Mesendoderm (in vitro differentiated cells): ENCODE measurements at regions not wholly inside any gene's neighbourhood (a gene's known extent, or its start where the extent isn't known, plus 50 kb on each side); places are given as distances from the start of the nearest gene placed in this dataset.

Source experiments
- DNase-seq: peaks from one replicate; pipeline ENCODE4 v3.0.0; 2013
- H2AK5ac ChIP-seq: 2 replicates; pipeline ENCODE4 v1.6.1; 2013; ENCODE audit warnings: low read length, inconsistent platforms
- H2BK120ac ChIP-seq: 2 replicates; pipeline ENCODE4 v1.6.1; 2013; ENCODE audit warnings: low read depth, mild to moderate bottlenecking, low read length, moderate library complexity, mixed read lengths
- H2BK15ac ChIP-seq: replicated peaks from 2 replicates; pipeline ENCODE4 v1.6.1; 2013; ENCODE audit warnings: low read depth, mild to moderate bottlenecking, moderate library complexity
- H2BK5ac ChIP-seq: 2 replicates; pipeline ENCODE4 v1.6.1; 2013; ENCODE audit warnings: low read length, inconsistent platforms
- H3K18ac ChIP-seq: 2 replicates; pipeline ENCODE4 v1.6.1; 2013; ENCODE audit warnings: mild to moderate bottlenecking, low read length, mixed read lengths
- H3K23ac ChIP-seq: one replicate; pipeline ENCODE4 v1.6.1; 2013; ENCODE audit warnings: low read length
- H3K27ac ChIP-seq: 2 replicates; pipeline ENCODE4 v1.5.1; 2013; ENCODE audit warnings: low read depth, mild to moderate bottlenecking, inconsistent platforms, low read length, moderate library complexity
- H3K27me3 ChIP-seq: 2 replicates; pipeline ENCODE4 v1.6.1; 2013; ENCODE audit warnings: low read length, control low read depth, mild to moderate bottlenecking, inconsistent platforms; ENCODE audit not compliant: insufficient read depth, poor library complexity
- H3K36me3 ChIP-seq: 2 replicates; pipeline ENCODE4 v1.6.1; 2013; ENCODE audit warnings: low read length, inconsistent platforms; ENCODE audit not compliant: control insufficient read depth, insufficient read depth
- H3K4ac ChIP-seq: one replicate; pipeline ENCODE4 v1.6.1; 2013; ENCODE audit warnings: low read depth, mild to moderate bottlenecking, low read length, moderate library complexity
- H3K4me1 ChIP-seq: 2 replicates; pipeline ENCODE4 v1.6.1; 2013; ENCODE audit warnings: low read depth, low read length, inconsistent platforms; ENCODE audit not compliant: control insufficient read depth
- H3K4me2 ChIP-seq: 2 replicates; pipeline ENCODE4 v1.6.1; 2013; ENCODE audit warnings: low read length
- H3K4me3 ChIP-seq: 2 replicates; pipeline ENCODE4 v1.5.1; 2013; ENCODE audit warnings: mild to moderate bottlenecking, low read length
- H3K56ac ChIP-seq: one replicate; pipeline ENCODE4 v1.6.1; 2013; ENCODE audit warnings: low read length
- H3K79me1 ChIP-seq: 2 replicates; pipeline ENCODE4 v1.6.1; 2013; ENCODE audit warnings: low read length, inconsistent platforms
- H3K79me2 ChIP-seq: 2 replicates; pipeline ENCODE4 v1.6.1; 2013; ENCODE audit warnings: mild to moderate bottlenecking, low read length; ENCODE audit not compliant: control insufficient read depth, insufficient read depth
- H3K9ac ChIP-seq: 2 replicates; pipeline ENCODE4 v1.6.1; 2013; ENCODE audit warnings: low read length, inconsistent platforms
- H4K5ac ChIP-seq: one replicate; pipeline ENCODE4 v1.6.1; 2013; ENCODE audit warnings: low read length
- H4K8ac ChIP-seq: one replicate; pipeline ENCODE4 v1.6.1; 2013; ENCODE audit warnings: low read depth, mild to moderate bottlenecking, control low read depth, low read length, moderate library complexity
- WGBS: extraction: QIAGEN DNeasy Blood & Tissue Kit; methylation state at CpG from one replicate; pipeline ENCODE4 v1.1.7; 2013; ENCODE audit warnings: low lambda C conversion rate, missing lambda C conversion rate; ENCODE audit not compliant: insufficient coverage; ENCODE audit errors: extremely low coverage; 5-methylcytosine and 5-hydroxymethylcytosine counted together

DNA sequence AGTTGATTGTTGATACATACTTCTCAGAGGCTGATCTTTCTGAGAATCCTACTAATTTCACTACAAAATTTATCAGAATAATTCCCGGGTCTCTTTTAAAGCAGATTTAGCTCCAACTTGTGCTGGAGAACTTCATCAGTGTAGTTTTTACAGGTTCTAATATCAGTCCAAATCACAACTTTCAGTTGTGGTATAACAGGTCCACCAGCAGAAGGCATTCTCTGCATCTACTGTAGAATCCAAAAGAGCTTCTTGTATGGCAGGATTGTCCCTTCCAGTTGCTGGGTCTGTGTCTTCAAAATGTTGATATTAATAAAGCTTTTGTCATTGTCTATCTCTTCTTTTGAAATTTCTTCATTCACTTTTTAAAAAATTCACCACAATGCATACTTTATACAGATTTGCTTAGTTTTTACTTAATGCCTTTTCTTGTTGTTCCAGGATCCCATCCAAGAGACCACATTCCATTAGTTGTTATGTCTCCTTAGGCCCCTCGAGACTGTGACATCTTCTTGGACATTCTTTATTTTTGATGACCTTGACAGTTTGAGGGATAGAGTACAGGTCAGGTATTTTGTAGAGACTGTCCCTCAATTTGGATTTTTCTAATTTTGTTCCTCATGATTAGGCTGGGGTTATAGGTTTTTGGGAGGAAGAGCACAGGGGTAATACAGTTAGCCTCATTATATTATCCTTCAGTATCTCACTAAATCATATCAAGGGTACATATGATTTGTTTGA lies 490.5 kb upstream of the MEX3C start:
- Histone ChIP-seq H2AK5ac (no peak overlapping the region), H2BK5ac (no peak overlapping the region), H3K27ac (no peak overlapping the region), H3K4ac (no peak overlapping the region), H3K4me3 (no peak overlapping the region), H3K4me1 (no peaks in the 10 kb centered on the region), H3K36me3 (no peaks in the 10 kb centered on the region), H3K79me2 (no peaks in the 10 kb centered on the region), H3K23ac (no peak overlapping the region), H3K79me1 (no peaks in the 10 kb centered on the region), H3K18ac (no peak overlapping the region), H2BK120ac (no peak overlapping the region), H3K4me2 (no peak overlapping the region), H3K56ac (no peak overlapping the region), H3K9ac (no peak overlapping the region), H3K27me3 (no peaks in the 10 kb centered on the region), H4K8ac (no peak overlapping the region), H4K5ac (no peak overlapping the region), H2BK15ac (no peak overlapping the region)
- DNase-seq, result no peak
- no CpG with 5 or more reads among the region's 2 CpGs for WGBS

DNA sequence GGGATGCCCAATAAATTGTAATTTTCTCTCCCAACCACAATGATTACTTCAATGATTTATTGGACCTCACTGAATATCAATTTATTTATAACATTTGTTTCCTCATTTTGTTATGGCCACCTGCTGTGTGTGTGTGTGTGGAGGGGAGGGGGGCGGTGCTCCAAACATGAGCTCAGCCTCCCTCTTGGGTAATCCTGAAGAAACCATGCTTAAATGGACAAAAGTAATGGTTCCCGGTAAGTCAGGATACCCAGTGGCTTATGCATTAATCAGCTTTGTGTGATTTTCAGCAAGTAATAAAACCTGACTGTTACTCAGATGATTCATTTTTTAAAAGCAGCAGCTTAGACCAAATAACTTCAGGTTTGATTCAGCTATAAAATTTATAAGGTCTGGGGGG lies 495.1 kb upstream of the MEX3C start:
- Histone ChIP-seq H4K5ac (no peak overlapping the region), H3K36me3 (no peaks in the 10 kb centered on the region), H3K4me3 (no peak overlapping the region), H3K18ac (no peak overlapping the region), H2BK120ac (no peak overlapping the region), H3K23ac (no peak overlapping the region), H3K4me2 (no peak overlapping the region), H2BK15ac (no peak overlapping the region), H3K27ac (no peak overlapping the region), H3K4ac (no peak overlapping the region), H2BK5ac (no peak overlapping the region), H3K79me1 (no peaks in the 10 kb centered on the region), H4K8ac (no peak overlapping the region), H3K27me3 (no peaks in the 10 kb centered on the region), H3K4me1 (no peaks in the 10 kb centered on the region), H3K79me2 (no peaks in the 10 kb centered on the region), H3K56ac (no peak overlapping the region), H2AK5ac (no peak overlapping the region), H3K9ac (no peak overlapping the region)
- no CpG with 5 or more reads among the region's 2 CpGs for whole genome bisulfite sequencing
- DNase-seq, result no peak

DNA sequence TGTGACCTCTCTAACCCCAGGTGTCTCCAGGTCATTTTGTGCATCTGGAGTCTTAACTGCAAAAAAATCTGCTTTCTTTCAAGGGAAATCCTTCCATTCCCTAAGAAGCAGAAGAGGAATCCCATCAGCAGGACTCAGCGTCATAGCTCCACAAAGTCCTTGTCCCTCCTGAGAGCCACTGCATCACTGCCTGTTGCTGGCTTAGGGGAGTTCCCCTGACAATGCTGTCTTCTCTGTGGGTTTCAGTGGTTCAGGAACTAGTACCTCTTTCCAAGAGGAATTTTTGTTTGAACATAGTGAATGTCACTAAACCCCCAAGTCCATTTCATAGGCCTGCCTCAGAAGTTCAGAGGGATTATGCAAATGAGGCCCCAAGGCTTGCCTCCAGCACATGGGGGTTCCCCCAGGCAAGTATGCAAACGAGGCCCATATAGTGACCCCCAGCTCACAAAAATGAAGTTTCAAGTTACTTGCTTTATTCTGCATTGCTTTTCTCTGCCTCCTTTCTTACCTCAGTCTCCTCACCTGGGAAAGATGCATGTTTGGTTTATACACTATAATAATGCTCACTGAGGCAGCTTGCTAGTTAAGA lies 513.9 kb upstream of the MEX3C start:
- no peak overlapping the region for H3K23ac ChIP-seq
- no peak overlapping the region for H3K4me2 ChIP-seq
- H2BK120ac ChIP-seq, result no peak overlapping the region
- H3K27ac ChIP-seq, result no peak overlapping the region
- no peak overlapping the region for H2BK5ac ChIP-seq
- no peak overlapping the region for H4K5ac ChIP-seq
- H3K4ac ChIP-seq, result no peak overlapping the region
- H3K27me3 ChIP-seq, result no peaks in the 10 kb centered on the region
- H3K18ac ChIP-seq, result no peak overlapping the region
- H3K56ac ChIP-seq, result no peak overlapping the region
- H3K36me3 ChIP-seq, result no peaks in the 10 kb centered on the region
- no peak overlapping the region for H2BK15ac ChIP-seq
- no peak overlapping the region for H4K8ac ChIP-seq
- H2AK5ac ChIP-seq, result no peak overlapping the region
- no CpG with 5 or more reads among the region's 2 CpGs for whole genome bisulfite sequencing
- H3K9ac ChIP-seq, result no peak overlapping the region
- H3K4me3 ChIP-seq, result no peak overlapping the region
- DNase-seq, result no peak
- H3K79me2 ChIP-seq, result no peaks in the 10 kb centered on the region
- no peaks in the 10 kb centered on the region for H3K4me1 ChIP-seq
- H3K79me1 ChIP-seq, result no peaks in the 10 kb centered on the region

DNA sequence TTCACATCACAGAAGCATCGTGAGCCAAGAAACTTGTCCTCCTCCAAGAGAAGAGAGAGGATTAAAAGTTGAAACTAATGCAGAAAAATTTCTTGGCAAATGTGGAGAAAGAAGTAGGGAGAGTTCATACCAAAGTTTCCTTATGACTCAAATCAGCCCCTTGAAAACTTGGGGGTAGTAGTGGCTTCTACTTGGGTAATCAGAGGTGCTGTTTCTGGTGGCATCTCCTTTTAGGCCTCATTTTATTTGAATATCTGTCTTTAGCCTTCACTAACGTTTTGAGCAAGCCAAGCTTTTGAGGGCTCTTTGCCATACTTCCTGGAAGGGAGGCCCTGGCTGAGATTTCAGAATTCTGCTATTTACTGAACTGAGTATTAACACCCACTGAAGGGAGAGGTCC lies 515.3 kb upstream of the MEX3C start:
- H3K9ac ChIP-seq, result no peak overlapping the region
- H3K56ac ChIP-seq, result no peak overlapping the region
- no peak overlapping the region for H2BK5ac ChIP-seq
- H3K79me1 ChIP-seq, result no peaks in the 10 kb centered on the region
- H3K4me2 ChIP-seq, result no peak overlapping the region
- H2BK15ac ChIP-seq, result no peak overlapping the region
- no peak overlapping the region for H4K5ac ChIP-seq
- H4K8ac ChIP-seq, result no peak overlapping the region
- H3K27ac ChIP-seq, result no peak overlapping the region
- H3K4me1 ChIP-seq, result no peaks in the 10 kb centered on the region
- H3K23ac ChIP-seq, result no peak overlapping the region
- no peak overlapping the region for H2AK5ac ChIP-seq
- DNase-seq, result no peak
- no peak overlapping the region for H3K4me3 ChIP-seq
- no peak overlapping the region for H3K4ac ChIP-seq
- H3K18ac ChIP-seq, result no peak overlapping the region
- H3K27me3 ChIP-seq, result no peaks in the 10 kb centered on the region
- H3K36me3 ChIP-seq, result no peaks in the 10 kb centered on the region
- H3K79me2 ChIP-seq, result no peaks in the 10 kb centered on the region
- WGBS, result no CpG with 5 or more reads among the region's 2 CpGs
- H2BK120ac ChIP-seq, result no peak overlapping the region

DNA sequence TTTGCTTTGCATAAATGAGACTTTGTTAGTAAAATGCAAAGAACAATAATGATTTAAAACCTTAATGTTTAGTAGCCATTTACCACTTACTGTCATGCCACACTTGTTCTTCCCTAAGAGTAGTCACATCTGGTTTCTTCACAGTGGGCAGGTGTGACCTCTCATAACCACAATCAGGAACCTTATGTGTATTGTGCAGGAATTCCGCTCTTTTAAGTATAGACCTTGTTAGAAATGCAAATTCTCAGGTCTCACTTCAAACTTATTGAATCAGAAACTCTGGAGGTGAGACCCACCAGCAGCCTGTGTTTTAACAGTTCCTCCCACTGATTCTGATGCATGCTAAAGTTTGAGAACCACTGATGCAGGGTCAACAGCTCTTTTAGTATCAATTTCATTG lies 518.8 kb upstream of the MEX3C start:
- no CpG with 5 or more reads among the region's 1 CpG for WGBS
- no peak overlapping the region for H3K4me3 ChIP-seq
- no peaks in the 10 kb centered on the region for H3K27me3 ChIP-seq

DNA sequence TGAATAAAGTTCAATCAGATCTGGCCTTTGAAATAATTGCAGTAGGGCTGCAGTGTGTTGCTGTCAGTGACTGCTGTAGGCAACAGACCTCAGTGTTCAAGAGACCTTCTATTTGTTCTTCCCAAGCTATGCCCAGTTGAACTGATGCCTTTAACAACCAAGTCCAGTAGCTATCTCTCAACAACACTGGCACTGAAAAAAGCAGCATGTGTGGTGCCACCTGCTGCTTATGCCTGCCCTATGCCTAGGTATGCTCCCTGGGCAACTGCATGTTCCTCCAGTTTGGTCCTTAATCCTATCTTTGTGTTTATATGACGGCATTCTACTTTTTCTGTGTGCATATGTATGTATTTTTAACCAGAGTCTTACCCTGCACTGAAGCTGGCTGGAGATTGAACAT lies 523.9 kb upstream of the MEX3C start:
- Histone ChIP-seq H2BK120ac (no peak overlapping the region), H2BK15ac (no peak overlapping the region), H3K4me1 (no peaks in the 10 kb centered on the region), H4K5ac (no peak overlapping the region), H3K27ac (no peak overlapping the region), H3K4ac (no peak overlapping the region), H2BK5ac (no peak overlapping the region), H2AK5ac (no peak overlapping the region), H3K4me3 (no peak overlapping the region), H3K18ac (no peak overlapping the region), H3K56ac (no peak overlapping the region), H4K8ac (no peak overlapping the region), H3K36me3 (no peaks in the 10 kb centered on the region), H3K23ac (no peak overlapping the region), H3K79me2 (no peaks in the 10 kb centered on the region), H3K9ac (no peak overlapping the region), H3K27me3 (no peaks in the 10 kb centered on the region), H3K4me2 (no peak overlapping the region), H3K79me1 (no peaks in the 10 kb centered on the region)
- DNase-seq, result no peak
- WGBS, result no CpG with 5 or more reads among the region's 1 CpG

More for the DNA sequence above, 518.8 kb upstream of the MEX3C start:
- Histone ChIP-seq H3K79me2 (no peaks in the 10 kb centered on the region), H2AK5ac (no peak overlapping the region), H4K5ac (no peak overlapping the region), H3K79me1 (no peaks in the 10 kb centered on the region), H3K56ac (no peak overlapping the region), H3K4me1 (no peaks in the 10 kb centered on the region), H3K36me3 (no peaks in the 10 kb centered on the region), H4K8ac (no peak overlapping the region), H3K18ac (no peak overlapping the region), H2BK120ac (no peak overlapping the region), H3K23ac (no peak overlapping the region), H2BK5ac (no peak overlapping the region), H3K27ac (no peak overlapping the region), H3K4me2 (no peak overlapping the region), H2BK15ac (no peak overlapping the region), H3K9ac (no peak overlapping the region), H3K4ac (no peak overlapping the region)
- DNase-seq, result no peak
